Stimulated activated CD4-positive, alpha-beta T cell treated with anti-CD3 and anti-CD28 coated beads, Interleukin-12 subunit alpha, Interleukin-12 subunit beta, amount 100 ng/mL, for 24 hours (primary cell): ENCODE measurements at regions not wholly inside any gene's neighbourhood (a gene's known extent, or its start where the extent isn't known, plus 50 kb on each side); places are given as distances from the start of the nearest gene placed in this dataset.

Experiments
- DNase-seq, 2 experiments: peaks; one replicate each; pipeline ENCODE4 v3.0.0-alpha.2; 2020; ENCODE audit warnings: low read depth in 2 of 2

DNA sequence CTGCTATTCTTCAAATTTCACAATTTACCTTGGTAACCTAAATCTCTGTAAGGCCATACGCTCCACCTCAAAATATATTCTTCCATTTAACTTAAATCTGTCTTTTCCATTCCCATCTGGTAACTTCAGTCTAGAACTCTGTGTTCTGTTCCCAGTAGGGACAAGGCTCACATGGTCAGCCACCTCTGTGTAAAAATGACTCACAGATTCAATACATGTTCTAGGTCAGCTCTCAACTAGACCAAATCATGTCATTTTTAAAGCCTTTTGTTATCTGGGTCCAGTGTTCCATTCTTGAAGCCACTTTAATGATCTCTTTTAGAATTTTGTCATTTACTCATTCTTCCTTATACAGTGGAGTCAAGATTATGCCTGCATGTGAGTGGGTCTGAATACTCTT lies 315.6 kb upstream of the CITED2 start:
- DNase-seq = no peak

DNA sequence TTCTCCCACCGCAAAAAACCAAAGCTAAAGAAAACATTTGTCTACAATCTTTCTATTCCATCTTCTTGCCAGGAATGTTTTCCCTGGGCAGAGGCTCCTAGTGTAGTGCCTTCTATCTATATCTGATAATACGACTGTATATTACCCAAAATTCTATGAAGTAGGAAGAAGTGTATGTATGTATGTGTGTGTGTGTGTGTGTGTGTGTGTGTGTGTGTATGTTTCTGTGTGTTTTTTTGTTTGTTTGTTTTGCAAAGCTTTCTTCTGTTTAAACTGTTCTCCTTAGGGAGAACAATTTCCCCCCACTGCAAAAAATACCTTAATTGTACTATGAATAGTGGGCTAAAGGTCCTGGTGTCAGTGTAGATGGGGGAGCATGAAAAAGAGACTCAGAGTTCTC lies 312.6 kb upstream of the CITED2 start:
- no peak for DNase-seq

DNA sequence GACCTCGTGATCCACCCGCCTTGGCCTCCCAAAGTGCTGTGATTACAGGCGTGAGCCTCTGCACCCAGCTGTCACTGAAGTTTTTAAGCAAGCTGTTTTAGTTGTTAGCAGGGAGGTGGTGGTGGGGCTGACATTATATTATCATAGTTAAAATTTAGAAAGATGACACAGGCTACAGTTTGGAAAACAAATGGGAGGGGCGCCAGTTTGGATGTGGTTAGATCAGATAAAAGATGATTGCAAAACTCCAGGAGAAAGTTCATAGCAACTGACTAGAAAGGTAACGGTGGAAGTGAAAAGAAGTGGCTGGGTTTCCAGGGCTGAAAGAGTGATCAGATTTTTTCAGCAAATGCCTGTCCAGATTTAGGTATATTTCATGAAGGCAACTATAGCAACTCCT lies 311.9 kb upstream of the CITED2 start:
- DNase-seq = no peak

DNA sequence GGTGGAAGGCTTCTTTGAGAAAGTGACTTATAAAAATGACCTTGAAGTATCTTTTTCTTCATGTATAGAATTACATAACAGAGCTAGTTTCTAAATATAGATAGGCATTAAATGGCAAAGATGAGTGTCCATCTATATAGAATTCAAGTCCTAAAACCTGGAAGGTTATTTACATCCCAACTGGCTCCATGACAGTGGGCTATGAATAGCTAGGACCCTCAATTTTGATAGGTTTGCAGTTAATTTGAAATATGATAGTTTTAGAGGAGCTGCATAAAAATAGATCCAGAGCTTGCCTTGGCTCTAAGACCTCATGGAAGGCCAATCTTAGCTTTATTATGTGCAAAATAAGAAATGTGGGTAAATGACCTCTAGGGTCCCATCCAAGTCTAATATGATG lies 310.6 kb upstream of the CITED2 start:
- DNase-seq = no peak

DNA sequence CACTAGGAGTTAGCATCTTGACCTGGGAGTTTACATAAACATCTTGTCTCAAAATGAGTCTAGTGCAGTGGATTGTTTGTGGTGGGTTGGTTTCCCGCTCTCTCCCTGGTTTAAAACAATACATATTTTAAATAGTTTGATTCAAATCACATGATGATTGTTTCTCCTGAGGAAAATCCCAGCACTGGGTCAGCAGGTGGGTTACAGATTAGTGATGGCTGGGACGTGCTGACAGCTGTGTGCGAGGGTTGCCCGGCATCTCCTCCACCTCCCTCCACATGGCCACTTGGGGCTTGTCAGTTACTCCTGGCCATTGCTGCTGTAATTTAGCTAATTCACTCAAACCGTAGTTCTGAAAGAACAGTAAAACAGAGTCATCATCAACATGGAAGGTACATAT lies 306.4 kb upstream of the CITED2 start:
- no peak for DNase-seq

DNA sequence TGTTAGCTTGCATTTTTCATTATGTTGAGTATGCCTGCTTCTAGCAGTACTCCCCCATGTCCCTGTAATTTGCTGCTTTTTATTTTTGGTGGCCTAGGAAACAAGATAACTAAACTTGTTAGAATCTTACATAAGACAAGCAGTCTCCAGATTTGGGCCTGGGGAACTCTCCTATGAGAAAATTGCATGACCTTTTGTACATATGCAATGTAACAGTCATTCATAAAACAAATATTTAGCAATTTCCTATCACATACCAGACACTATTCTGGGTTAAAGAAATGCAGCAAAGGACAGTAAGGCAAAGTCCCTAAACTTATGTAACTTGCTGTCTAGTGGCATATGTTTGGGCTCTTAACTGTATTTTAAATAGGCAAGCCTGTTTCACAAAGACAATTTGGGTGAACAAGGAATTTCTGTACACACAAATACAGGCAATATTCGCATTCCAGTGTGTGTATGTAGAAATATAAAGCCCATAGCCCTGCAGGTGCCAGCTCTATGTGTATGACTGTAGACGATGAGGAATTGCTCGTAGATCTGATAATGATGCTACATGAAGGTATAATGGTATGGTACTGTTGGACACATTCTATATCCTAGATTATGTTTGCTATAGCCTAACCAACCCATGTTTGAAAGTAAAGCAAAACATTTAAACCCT lies 305.2 kb upstream of the CITED2 start:
- no peak for DNase-seq

DNA sequence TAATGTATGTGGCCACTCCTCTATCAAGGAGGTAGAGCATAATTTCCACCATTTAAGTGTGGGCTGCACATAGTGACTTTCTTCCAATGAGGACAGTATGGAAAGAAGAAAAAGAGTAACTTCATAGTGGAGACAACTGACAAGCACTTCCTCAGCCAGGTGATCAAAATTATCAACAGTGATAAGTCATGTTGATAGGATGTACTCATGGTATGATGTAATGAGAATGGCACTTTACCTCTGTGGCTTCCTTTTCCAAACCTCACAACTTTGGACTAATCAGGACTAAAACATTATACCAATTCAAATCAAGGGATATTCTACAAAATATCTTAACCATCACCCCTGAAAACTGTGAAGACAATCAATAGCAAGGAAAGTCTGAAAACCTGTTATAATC lies 302.3 kb upstream of the CITED2 start:
- no peak for DNase-seq

DNA sequence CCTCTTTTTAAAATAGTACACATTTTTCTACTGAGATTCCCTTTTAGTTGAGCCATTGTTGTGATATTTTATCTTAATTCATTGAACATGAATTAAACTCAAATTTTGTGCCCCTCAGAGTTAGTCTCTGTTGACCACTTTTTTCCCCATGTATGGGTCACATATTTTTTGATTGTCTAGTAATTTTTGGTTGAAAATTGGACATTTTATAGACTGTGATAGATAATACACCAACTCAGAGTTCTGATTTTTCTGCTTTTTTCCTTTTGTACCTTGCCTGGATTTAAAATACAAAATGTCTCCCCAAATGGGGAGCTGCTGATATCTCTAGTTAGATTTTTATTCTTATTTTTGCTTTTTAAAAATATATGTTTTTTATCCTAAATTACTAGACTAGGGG lies 291.8 kb upstream of the CITED2 start:
- DNase-seq = no peak

DNA sequence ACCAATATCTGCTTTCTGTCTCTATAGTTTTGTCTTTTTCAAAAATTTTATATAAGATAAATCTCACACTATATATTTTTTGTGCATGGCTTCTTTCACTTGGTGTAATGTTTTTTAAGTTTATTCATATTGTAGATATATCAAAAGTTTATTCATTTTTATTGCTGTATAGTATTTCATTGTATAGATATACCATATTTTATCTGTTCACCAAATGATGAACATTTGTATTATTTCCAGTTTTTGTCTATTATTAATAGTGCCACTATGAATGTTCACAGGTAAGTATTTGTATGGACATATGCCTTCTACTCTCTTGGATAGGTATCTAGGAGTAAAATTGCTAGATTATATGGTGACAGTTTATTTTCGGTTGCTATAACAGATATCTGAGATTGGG lies 289.5 kb upstream of the CITED2 start:
- no peak for DNase-seq

DNA sequence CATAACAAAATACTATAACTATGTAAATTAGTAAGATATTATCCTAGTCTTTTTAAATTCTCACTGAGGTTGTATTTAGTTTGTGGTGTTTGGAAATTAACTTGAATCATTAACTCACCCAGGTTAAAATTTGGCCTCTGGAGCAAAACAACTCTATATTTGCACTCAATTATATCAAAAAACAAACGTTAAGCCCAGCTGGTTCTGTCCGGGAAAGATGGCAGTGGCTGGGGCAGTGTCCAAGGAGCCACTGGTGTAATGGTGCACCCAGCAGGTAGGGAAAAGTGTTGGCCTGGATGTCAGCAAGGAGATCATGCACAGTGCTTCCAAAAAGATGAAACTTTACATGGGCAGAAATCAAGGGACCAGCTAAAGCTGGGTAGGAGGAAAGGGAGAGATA lies 285.3 kb upstream of the CITED2 start:
- DNase-seq = no peak

DNA sequence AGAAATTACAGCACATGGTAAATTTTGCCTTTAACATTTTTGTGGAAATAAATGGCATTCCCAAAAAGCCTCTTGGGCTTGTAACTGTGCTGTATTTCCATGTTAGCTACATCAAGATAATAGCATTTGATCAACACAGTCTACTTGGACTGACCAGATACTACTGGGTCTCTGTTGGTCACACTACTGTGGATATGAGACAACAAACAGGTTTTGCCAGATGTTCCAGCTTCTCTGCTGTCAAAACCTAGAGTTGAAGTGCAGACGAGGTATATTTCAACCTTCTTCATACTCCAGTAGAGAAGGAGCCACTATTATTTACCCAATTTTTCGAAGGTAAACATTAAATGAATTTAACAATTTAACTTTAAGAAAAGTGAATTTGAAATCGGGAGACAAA lies 284.7 kb upstream of the CITED2 start:
- no peak for DNase-seq

DNA sequence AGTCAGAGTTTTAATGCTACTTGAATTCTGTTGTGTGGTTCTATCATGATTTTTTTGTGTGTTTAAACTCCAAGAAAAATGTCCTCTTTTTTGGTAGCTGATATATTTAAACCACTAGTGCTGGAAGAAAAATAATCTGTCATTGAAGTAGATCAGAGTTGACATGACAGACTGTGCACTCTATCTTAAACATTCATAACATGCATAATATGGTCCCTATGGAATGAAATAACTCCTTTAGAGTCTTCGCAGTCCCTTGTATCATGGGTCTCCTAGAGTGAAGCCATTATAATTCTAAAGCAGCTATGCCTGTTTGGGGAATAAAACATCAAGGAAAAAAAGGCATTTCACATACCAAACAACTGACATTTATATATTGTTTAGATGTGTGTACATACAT lies 282.7 kb upstream of the CITED2 start:
- DNase-seq = no peak

DNA sequence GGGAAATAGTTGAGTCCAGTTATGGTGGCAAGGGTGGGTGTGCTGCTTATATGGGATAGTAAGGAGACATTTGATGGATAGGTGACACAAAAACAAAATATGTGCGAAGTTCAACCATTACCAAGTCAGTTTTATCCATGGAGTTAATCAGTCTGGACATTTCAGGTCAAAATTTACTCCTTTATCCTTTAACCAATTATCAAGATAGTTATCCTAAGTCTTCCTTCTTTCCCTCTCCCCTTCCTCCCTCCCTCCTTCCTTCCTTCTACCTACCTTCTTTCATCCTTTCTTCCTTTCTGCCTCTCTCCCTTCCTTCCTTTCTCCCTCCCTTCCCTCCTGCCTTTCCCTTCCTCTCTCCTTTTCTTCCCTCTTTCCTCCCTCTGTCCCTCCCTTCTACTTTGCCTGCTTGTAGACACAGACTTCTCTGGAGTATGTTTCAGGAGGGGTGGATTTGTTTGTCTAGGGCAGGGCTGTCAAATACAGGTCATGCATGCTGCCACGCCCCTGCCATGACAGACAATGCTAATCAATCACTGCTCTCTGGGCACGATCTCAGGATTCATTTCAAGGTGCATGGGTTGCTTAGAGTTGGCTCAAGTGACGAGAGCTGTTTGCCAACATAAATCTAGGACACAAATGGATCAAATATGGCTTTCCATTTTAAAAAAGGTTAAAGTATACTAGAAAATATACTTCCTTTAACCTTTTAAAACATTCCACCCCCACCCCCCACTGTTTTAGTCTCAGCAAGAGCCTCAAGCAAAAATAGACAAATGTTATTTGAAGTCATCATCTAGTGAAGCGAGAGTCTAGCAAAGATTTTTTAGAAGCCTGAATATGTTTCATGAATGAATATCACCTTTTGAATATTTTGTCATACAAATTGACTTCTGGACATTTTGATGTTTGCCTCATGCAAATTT lies 281.6 kb upstream of the CITED2 start:
- no peak for DNase-seq

DNA sequence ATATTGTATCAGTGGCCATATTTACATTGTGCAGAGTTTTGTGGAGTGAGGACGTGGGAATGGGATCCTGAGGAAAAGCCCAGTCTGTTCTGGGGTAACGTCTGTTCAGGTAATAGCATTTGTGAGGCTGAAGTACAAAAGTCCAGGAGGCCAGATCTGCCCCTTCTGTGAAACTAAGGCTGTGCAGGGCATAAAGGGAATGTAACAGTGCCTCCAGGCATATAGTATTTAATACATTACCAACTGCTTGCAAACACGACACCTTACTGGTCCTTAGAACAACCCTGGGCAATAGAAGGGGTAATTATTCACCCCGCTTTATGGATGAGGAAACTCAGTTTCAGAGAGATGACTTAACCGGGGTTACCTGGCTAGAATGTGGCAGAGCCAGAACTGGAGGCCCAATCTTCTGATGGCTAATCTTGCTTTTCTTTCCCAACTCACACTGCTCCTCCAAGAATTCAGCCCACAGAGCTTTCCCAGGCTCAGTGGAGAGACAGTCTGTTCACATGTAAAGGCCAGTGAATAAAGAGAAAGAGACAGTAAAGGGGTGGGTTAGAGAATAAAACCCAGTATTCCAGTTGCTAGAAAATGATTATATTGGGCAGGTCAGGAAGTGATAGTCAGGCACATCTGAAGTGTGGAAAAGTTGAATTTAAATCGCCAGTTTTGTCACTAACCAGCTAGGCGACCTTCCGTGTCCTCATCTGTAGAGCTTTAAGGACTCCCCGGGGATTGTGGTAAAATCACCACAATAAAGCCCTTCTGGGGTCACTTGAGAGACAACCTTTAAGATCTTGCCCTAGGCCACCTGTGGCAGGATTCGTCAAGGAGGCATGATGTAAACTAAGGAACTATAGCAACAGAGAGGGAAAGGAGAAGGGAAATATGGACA lies 280.7 kb upstream of the CITED2 start:
- no peak for DNase-seq

DNA sequence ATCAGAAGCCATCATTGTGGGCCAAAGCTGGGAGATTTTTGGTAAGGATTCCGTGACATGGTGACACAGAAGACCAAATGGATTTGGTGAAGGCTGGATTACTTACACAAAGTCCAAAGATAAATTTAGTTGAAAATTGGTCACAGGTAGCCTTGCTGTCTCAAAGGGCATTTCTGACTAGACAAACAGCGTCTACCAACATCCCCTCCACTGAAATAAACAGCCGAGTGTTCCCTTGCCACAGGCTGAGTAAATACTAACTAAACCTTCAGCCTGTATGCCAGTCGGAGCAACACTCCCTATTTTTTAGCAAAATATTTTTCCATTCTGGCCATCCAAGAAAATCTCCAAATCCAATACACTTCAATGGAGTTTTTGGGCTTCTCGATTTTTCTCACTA lies 279.9 kb upstream of the CITED2 start:
- DNase-seq = no peak

DNA sequence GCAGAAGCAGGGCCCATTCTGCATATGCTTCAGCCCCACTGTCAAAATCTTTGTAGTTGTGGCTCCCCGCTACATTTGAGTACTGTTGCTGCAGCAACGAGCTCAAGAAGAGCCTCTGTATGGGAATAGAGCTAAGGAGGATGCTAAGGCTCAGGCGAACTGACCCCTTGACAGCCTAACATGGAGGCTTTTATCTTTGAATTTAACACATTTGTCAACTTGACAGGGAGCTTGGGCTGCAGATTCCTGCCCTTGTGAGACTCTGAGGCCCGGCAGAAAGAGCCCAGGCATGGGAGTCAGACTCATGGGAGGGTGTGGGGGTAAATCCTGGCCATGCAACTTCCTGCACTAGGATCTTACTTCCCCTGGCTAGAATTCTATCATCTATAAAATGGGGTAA lies 278.7 kb upstream of the CITED2 start:
- DNase-seq = no peak

DNA sequence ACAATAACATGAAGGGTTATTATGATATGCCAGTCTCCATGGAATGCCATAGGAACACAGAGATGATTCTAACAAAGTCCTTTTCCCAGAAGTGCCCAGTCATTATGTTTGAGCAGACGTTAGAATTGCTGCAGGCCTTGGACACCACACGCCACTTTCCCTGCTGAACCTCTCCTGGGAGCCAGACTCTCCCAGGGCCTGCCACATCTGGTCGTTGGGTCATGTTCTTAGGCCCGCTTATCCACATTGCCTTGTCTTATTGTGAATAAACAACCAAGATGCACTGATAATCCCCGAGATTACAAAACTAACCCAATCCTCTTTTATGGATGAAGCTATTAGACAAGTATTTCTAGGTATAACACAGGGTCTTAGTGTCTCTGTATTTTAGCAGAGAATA lies 276.5 kb upstream of the CITED2 start:
- DNase-seq = no peak

DNA sequence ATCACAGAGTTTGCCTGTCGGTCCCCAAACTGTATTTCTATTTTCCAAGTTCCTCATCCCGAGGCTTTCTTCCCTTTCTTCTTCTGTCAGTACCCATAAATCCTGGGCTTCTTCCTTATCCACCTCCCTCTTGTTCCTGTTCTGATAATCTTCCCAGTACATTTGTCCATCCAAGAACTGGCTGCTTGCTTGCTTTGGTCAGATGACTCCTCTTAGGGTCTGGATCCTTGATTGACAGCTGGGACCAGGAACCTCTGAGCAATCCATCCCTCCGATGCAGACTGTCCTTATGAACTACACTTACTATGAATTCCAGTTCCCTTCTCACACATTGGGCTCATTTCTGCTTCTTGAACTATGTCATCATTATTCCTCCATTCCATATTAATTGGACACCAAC lies 275.3 kb upstream of the CITED2 start:
- DNase-seq = no peak

DNA sequence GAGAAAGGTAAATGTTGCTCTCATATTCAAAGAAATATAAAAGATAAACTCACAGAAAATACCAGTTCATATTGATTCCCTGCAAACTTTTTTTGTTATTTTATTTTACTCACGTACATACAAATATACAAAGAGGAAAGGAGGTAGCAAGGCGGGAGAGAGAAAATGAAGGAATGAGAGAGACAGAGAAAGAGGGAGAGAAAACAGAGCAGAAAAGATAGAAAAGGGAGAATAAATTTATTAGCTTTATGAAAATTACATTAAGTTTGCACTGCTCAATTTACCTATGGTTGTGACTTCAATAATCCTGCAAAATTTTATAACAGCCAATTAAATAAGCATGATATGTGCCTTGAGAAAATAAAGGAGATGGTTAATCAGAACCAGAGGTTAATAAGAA lies 274.7 kb upstream of the CITED2 start:
- no peak for DNase-seq

DNA sequence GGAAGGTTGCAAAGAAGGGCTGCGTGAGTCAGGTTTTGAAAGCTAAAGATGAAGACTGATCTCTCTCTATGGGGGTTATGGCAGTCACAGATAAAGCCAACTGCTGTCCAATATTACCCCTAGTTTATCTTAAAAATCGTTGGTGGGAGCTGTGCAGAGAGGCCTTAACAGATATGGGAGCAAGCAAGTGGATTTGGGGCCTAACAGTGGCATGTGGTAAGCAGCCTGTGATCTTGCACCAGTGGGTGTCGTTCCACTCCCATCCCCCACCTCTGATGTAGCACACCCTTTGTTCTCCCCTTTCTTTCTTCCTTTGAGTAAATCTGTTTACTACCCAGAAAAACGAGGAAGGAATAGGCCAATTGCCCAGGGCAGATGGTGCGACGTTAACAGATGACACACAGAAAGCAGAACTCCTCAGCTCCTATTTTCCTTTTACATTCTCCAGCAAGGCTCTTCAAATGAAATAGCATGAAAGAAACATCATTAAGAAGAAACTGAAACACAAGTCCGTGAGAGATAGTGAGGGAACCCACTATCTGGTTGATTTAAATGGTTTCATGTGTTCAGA lies 274.1 kb upstream of the CITED2 start:
- DNase-seq = no peak

DNA sequence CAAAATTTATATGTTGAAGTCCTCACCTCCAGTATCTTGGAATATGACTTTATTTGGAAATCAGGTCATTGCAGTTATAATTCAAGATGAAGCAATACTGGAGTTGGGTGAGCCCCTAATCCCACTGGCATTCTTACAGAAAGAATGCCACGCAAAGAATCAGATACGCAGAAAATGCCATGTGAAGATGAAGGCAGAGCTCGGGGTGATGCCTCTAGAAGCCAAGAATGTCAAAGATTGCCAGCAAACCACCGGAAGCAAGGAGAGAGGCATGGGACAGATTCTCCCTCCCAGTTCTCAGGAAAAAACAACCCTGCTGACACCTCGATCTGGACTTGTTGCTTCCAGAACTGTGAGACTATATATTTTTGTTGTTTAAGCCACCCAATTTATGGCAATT lies 273.4 kb upstream of the CITED2 start:
- no peak for DNase-seq

DNA sequence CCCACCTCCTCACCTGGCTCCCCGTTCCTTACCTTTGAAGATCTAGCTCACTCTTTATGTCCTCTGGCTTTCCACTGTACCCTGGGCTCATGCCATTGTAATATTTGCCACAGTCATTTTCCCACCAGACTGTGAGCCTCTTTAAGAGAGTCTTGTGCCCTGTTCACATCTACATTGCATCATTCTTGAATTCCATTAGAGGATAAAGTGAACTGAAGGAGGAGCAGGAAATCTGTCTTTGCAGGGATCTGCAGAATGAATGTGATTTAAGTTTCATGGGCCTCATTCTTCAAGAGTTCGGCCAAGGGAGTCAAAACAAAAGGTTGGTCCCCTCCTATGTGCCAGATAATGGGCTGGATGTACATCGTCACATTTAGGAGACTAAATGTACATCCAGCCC lies 272.6 kb upstream of the CITED2 start:
- no peak for DNase-seq
